K562 (cell line): ENCODE measurements at regions not wholly inside any gene's neighbourhood (a gene's known extent, or its start where the extent isn't known, plus 50 kb on each side); places are given as distances from the start of the nearest gene placed in this dataset.

Experiments
- ATAC-seq: fragments of 200-7000 bp; cut with Tn5 transposase; 3 replicates; pipeline ENCODE4 v1.9.1; 2020; ENCODE audit warnings: moderate library complexity
- BruUV-seq: library from RNA; stranded (reverse); fragments of 400-500 nt; replicated peaks from 2 replicates; lab custom pipeline; 2021; lab: Mats Ljungman, UMichigan
- CTCF ChIA-PET: fragments of 300-600 bp; formaldehyde crosslinking; extraction: SDS; loops from one replicate; lab custom pipeline; 2021; ENCODE audit warnings: low intra/inter-chr PET ratio; lab: Yijun Ruan, JAX
- POLR2A ChIA-PET: fragments of 300-600, 350-650 bp; sonication (Branson Sonifier 250); formaldehyde crosslinking; extraction: SDS; loops from one replicate; lab custom pipeline; 2021; ENCODE audit warnings: antibody characterized with exemption, inconsistent platforms; lab: Yijun Ruan, JAX
- DNase-seq, 4 experiments: peaks; one replicate each; pipeline versions ENCODE4 v3.0.0 to v3.0.0-alpha.2; 2011 to 2018; ENCODE audit warnings: low spot score in 3 of 4, mixed read lengths in 3 of 4; ENCODE audit errors: extremely low read depth in 1 of 4
- FAIRE-seq: peaks from 2 replicates; lab custom pipeline; 2011; peaks lifted over from hg19 to GRCh38; lab: Jason Lieb, UNC
- H2AFZ ChIP-seq: 2 replicates; pipeline ENCODE4 v1.6.0; 2011; ENCODE audit warnings: low read depth, low read length, control low read depth, inconsistent platforms
- H3K27ac ChIP-seq: fragments of 200-600 bp; 3 replicates; pipeline ENCODE4 v1.8.0; 2011; ENCODE audit warnings: low read depth, mild to moderate bottlenecking, control low read depth, inconsistent platforms, low read length, moderate library complexity, mixed read lengths; ENCODE audit errors: extremely low read depth
- H3K27me3 ChIP-seq, 2 experiments: fragments of 300-600 bp in 1 of 2; 2 replicates in 1 of 2; 3 replicates in 1 of 2; pipeline versions ENCODE4 v1.6.0 to v1.8.0; 2011; ENCODE audit warnings: inconsistent platforms in 2 of 2, low read length in 2 of 2, mild to moderate bottlenecking in 1 of 2, mixed read lengths in 1 of 2, moderate library complexity in 1 of 2; ENCODE audit not compliant: control insufficient read depth in 2 of 2, insufficient read depth in 2 of 2
- H3K36me3 ChIP-seq: fragments of 300-600 bp; 3 replicates; pipeline ENCODE4 v1.8.0; 2011; ENCODE audit warnings: mild to moderate bottlenecking, low read length, inconsistent platforms; ENCODE audit not compliant: control insufficient read depth, insufficient read depth
- H3K4me1 ChIP-seq, 2 experiments: fragments of 200-600 bp in 1 of 2; replicated peaks in 1 of 2; 2 replicates in 1 of 2; 3 replicates in 1 of 2; pipeline versions ENCODE4 v1.5.1 to v1.8.0; 2011; ENCODE audit warnings: inconsistent platforms in 2 of 2, low read length in 2 of 2, mild to moderate bottlenecking in 1 of 2, mixed read lengths in 1 of 2, moderate library complexity in 1 of 2; ENCODE audit not compliant: control insufficient read depth in 2 of 2, insufficient read depth in 2 of 2
- H3K4me2 ChIP-seq: 2 replicates; pipeline ENCODE4 v1.6.1; 2011; ENCODE audit warnings: low read length, control low read depth, inconsistent platforms, mixed read lengths; ENCODE audit not compliant: insufficient read depth
- H3K4me3 ChIP-seq: fragments of 200-600 bp; sonication (generic), shearing (Covaris generic); 2 replicates; pipeline ENCODE4 v1.5.1; 2016; ENCODE audit warnings: control low read depth, inconsistent platforms
- H3K79me2 ChIP-seq: fragments of 200-600 bp; 3 replicates; pipeline ENCODE4 v1.8.0; 2011; ENCODE audit warnings: low read length, inconsistent platforms; ENCODE audit not compliant: control insufficient read depth, insufficient read depth
- H3K9ac ChIP-seq, 2 experiments: 2 replicates each; pipeline versions ENCODE4 v1.6.0 to v1.6.1; 2011; ENCODE audit warnings: low read depth in 2 of 2, low read length in 2 of 2, control low read depth in 1 of 2, inconsistent platforms in 1 of 2, mild to moderate bottlenecking in 1 of 2, mixed read lengths in 1 of 2; ENCODE audit not compliant: insufficient read depth in 1 of 2
- H3K9me1 ChIP-seq: one replicate; pipeline ENCODE4 v1.6.0; 2011; ENCODE audit warnings: inconsistent platforms, mild to moderate bottlenecking, low read length, moderate library complexity; ENCODE audit not compliant: control insufficient read depth, insufficient read depth
- H3K9me3 ChIP-seq: replicated peaks from 2 replicates; pipeline ENCODE4 v1.5.1; 2011; ENCODE audit warnings: low read depth, low read length, inconsistent platforms; ENCODE audit not compliant: control insufficient read depth, insufficient read depth
- H4K20me1 ChIP-seq: replicated peaks from 2 replicates; pipeline ENCODE4 v1.6.1; 2011; ENCODE audit warnings: low read length, inconsistent platforms, mixed read lengths; ENCODE audit not compliant: control insufficient read depth, insufficient read depth
- AFF1 ChIP-seq, 2 experiments: fragments of 450-650 bp; IDR thresholded peaks; 2 replicates each; pipeline ENCODE4 v1.6.1; 2018; ENCODE audit warnings: mild to moderate bottlenecking in 2 of 2, low read depth in 1 of 2; ENCODE audit not compliant: partially characterized antibody in 2 of 2
- BRF1 ChIP-seq: IDR thresholded peaks from 3 replicates; pipeline ENCODE4 v1.6.1; 2011; ENCODE audit warnings: borderline replicate concordance, mild to moderate bottlenecking; ENCODE audit not compliant: insufficient read length; ENCODE audit errors: extremely low read depth
- CBX5 ChIP-seq: IDR thresholded peaks from 2 replicates; pipeline ENCODE4 v1.6.1; 2014; ENCODE audit warnings: low read depth, borderline replicate concordance
- CCNT2 ChIP-seq: IDR thresholded peaks from 2 replicates; pipeline ENCODE4 v1.6.1; 2011; ENCODE audit warnings: borderline replicate concordance, low read depth, mild to moderate bottlenecking, moderate library complexity, mixed read lengths, low read length; ENCODE audit not compliant: insufficient read length; ENCODE audit errors: extremely low read depth
- ETS2 ChIP-seq: IDR thresholded peaks from 2 replicates; pipeline ENCODE4 v1.6.1; 2016; ENCODE audit warnings: borderline replicate concordance, missing genetic modification characterization, mild to moderate bottlenecking, moderate library complexity, missing compliant biosample characterization; ENCODE audit not compliant: poor library complexity, severe bottlenecking
- GTF2E2 ChIP-seq: fragments of 200-800 bp; sonication (Bioruptor generic); IDR thresholded peaks from 2 replicates; pipeline ENCODE4 v1.6.1; 2016; ENCODE audit warnings: missing genetic modification characterization, missing compliant biosample characterization
- HIVEP1 ChIP-seq: fragments of 250-450 bp; sonication (Bioruptor Pico); IDR thresholded peaks from 2 replicates; pipeline ENCODE4 v1.4.0; 2020; ENCODE audit warnings: mild to moderate bottlenecking
- NONO ChIP-seq, 2 experiments: fragments of 200-400 bp in 1 of 2; fragments of 450-650 bp in 1 of 2; formaldehyde crosslinking in 1 of 2; IDR thresholded peaks; 2 replicates each; pipeline ENCODE4 v1.6.1; 2017; ENCODE audit warnings: low read depth in 2 of 2, mild to moderate bottlenecking in 2 of 2, moderate library complexity in 2 of 2, low read length in 1 of 2
- NR0B1 ChIP-seq: fragments of 450-650 bp; IDR thresholded peaks from one replicate; pipeline ENCODE4 v1.6.1; 2018; ENCODE audit warnings: mild to moderate bottlenecking, moderate library complexity; ENCODE audit not compliant: partially characterized antibody
- SMAD3 ChIP-seq: fragments of 450-650 bp; formaldehyde crosslinking; conservative IDR thresholded peaks from 2 replicates; pipeline ENCODE4 v1.4.0; 2020; ENCODE audit warnings: mild to moderate bottlenecking
- ZBTB12 ChIP-seq: fragments of 250-450 bp; sonication (Bioruptor Pico); IDR thresholded peaks from 2 replicates; pipeline ENCODE4 v1.4.0; 2020
- ZNF217 ChIP-seq: sonication (generic); formaldehyde crosslinking; IDR thresholded peaks from 2 replicates; pipeline ENCODE4 v1.8.0; 2022; ENCODE audit warnings: mild to moderate bottlenecking, missing genetic modification reagents
- ZNF224 ChIP-seq: sonication (generic); formaldehyde crosslinking; IDR thresholded peaks from 2 replicates; pipeline ENCODE4 v1.8.0; 2022; ENCODE audit warnings: mild to moderate bottlenecking, missing genetic modification reagents
- ZNF740 ChIP-seq, 3 experiments: fragments of 200-800 bp in 1 of 3; sonication (Bioruptor generic) in 1 of 3; sonication (generic) in 1 of 3; formaldehyde crosslinking in 1 of 3; IDR thresholded peaks; 2 replicates each; pipeline versions ENCODE4 v1.6.1 to v1.8.0; 2016 to 2022; ENCODE audit warnings: mild to moderate bottlenecking in 2 of 3, missing compliant biosample characterization in 2 of 3, missing genetic modification characterization in 2 of 3, missing genetic modification reagents in 1 of 3
- ZNF766 ChIP-seq: fragments of 200-800 bp; sonication (Bioruptor generic); conservative IDR thresholded peaks from 2 replicates; pipeline ENCODE4 v1.6.1; 2016; ENCODE audit warnings: missing genetic modification characterization, missing compliant biosample characterization
- WGBS: fragments of 100-300 bp; shearing (Covaris generic); methylation state at CpG from one replicate; pipeline ENCODE4 v1.1.6; 2016; ENCODE audit warnings: low coverage, mixed read lengths; ENCODE audit not compliant: insufficient coverage; ENCODE audit errors: missing lambda C conversion rate; 5-methylcytosine and 5-hydroxymethylcytosine counted together
- in situ Hi-C: fragments of 300-500 bp; cut with MboI; formaldehyde crosslinking; loops from 4 replicates; pipeline ENCODE4 v1.15.0; 2018; ENCODE audit warnings: inconsistent platforms, mixed read lengths
- intact Hi-C: fragments of 100-400 bp; cut with micrococcal nuclease; formaldehyde crosslinking; loops from 2 replicates; pipeline ENCODE4 v1.14.2; 2022

GRCh38 chr1:72498371-72498770, 216.0 kb upstream of the NEGR1 start:
- Histone ChIP-seq H2AFZ (no peak overlapping the region), H3K27ac (no peak overlapping the region), H3K79me2 (no peaks in the 10 kb centered on the region), H3K9ac (no peak overlapping the region), H3K36me3 (no peaks in the 10 kb centered on the region), H4K20me1 (no peaks in the 10 kb centered on the region), H3K4me1 (no peaks in the 10 kb centered on the region), H3K4me2 (no peak overlapping the region), H3K4me3 (no peak overlapping the region), H3K9me3 (no peaks in the 10 kb centered on the region), H3K27me3 (no peaks in the 10 kb centered on the region), H3K9me1 (no peaks in the 10 kb centered on the region)
- CTCF ChIA-PET: no interaction called here
- 2% methylated on average over 5 of the region's 5 CpGs for WGBS
- POLR2A ChIA-PET: no interaction called here
- BruUV-seq: no TSS peak
- FAIRE-seq: no peak
- no peak for DNase-seq
- intact Hi-C loops: no loop called here
- ATAC-seq: no peak
- in situ Hi-C loops: no loop called here
- no peak for TF ChIP-seq AFF1 (IDR thresholded peaks at IDR 0.05; ENCODE audit: low read depth in 1 of 2, partially characterized antibody in 2 of 2)
- no peak for TF ChIP-seq NR0B1
- no peak for TF ChIP-seq ZNF740 (CRISPR knock-in tag; IDR thresholded peaks at IDR 0.05)
- TF ChIP-seq ZNF740 (tag; IDR thresholded peaks at IDR 0.05): no peak
- no peak for TF ChIP-seq NONO (IDR thresholded peaks at IDR 0.05; ENCODE audit: low read depth in 2 of 2, low read length in 1 of 2)
- no peak for TF ChIP-seq ZNF217
- no peak for TF ChIP-seq ZNF766 (CRISPR knock-in tag)
- no peak for TF ChIP-seq GTF2E2 (tag)
- TF ChIP-seq HIVEP1: no peak
- no peak for TF ChIP-seq CCNT2
- no peak for TF ChIP-seq ETS2 (tag)
- no peak for TF ChIP-seq ZNF224 (CRISPR knock-in tag)
- TF ChIP-seq BRF1: no peak
- TF ChIP-seq ZBTB12 (CRISPR knock-in tag): no peak
- no peak for TF ChIP-seq CBX5
- no peak for TF ChIP-seq SMAD3
